ENCODE measurements at regions not wholly inside any gene's neighbourhood (a gene's known extent, or its start where the extent isn't known, plus 50 kb on each side); places are given as distances from the start of the nearest gene placed in this dataset.

- WGBS, 4 donors: 56 to 62% (median 59%) methylated on average over 6 of the region's 6 CpGs
- intact Hi-C loops (cut with DNase I): no loop called here
- Histone ChIP-seq H3K27me3 (no peaks in the 10 kb centered on the region), H3K27ac (no peak overlapping the region), H3K36me3 (replicated peaks in 1 of 2) (no peaks in the 10 kb centered on the region), H3K9me3 (replicated peaks in 1 of 3) (no peaks in the 10 kb centered on the region), H3K4me1 (replicated peaks in 1 of 2) (no peaks in the 10 kb centered on the region), H3K4me3 (no peak overlapping the region)
- DNase-seq: no peak
- TF ChIP-seq CTCF (IDR thresholded peaks at IDR 0.05) (no peak), POLR2A (IDR thresholded peaks at IDR 0.05) (no peak)
Observed at GRCh38 chr22:47678048-47678447, 915.6 kb downstream of the TBC1D22A start.

GRCh38 chr22:47676685-47677084, 914.2 kb downstream of the TBC1D22A start:
- peak in 1 of 7 donors; percentile 20 for DNase-seq
- 60 to 87% (median 70%) methylated on average over 3 of the region's 3 CpGs for WGBS, 4 donors
- Histone ChIP-seq H3K36me3 (replicated peaks in 1 of 2) (no peaks in the 10 kb centered on the region), H3K4me3 (no peak overlapping the region), H3K27me3 (no peaks in the 10 kb centered on the region), H3K4me1 (replicated peaks in 1 of 2) (no peaks in the 10 kb centered on the region), H3K27ac (no peak overlapping the region), H3K9me3 (replicated peaks in 1 of 3) (no peaks in the 10 kb centered on the region)
- TF ChIP-seq CTCF (IDR thresholded peaks at IDR 0.05) (no peak), POLR2A (IDR thresholded peaks at IDR 0.05) (no peak)
- intact Hi-C loops (cut with DNase I): no loop called here

GRCh38 chr22:47674600-47674999, 912.1 kb downstream of the TBC1D22A start:
- no peak for TF ChIP-seq CTCF (IDR thresholded peaks at IDR 0.05)
- no peak for TF ChIP-seq POLR2A (IDR thresholded peaks at IDR 0.05)
- intact Hi-C loops (cut with DNase I): no loop called here
- no peaks in the 10 kb centered on the region for H3K4me1 ChIP-seq (replicated peaks in 1 of 2)
- no peak overlapping the region for H3K4me3 ChIP-seq
- H3K9me3 ChIP-seq (replicated peaks in 1 of 3): no peaks in the 10 kb centered on the region
- H3K36me3 ChIP-seq (replicated peaks in 1 of 2): no peaks in the 10 kb centered on the region
- no peak overlapping the region for H3K27ac ChIP-seq
- WGBS, 4 donors: 73 to 87% (median 83%) methylated on average over 11 of the region's 11 CpGs
- no peaks in the 10 kb centered on the region for H3K27me3 ChIP-seq
- DNase-seq: peak in 1 of 7 donors; percentile 5

GRCh38 chr22:47673557-47673956, 911.1 kb downstream of the TBC1D22A start:
- intact Hi-C loops (cut with DNase I): no loop called here
- Histone ChIP-seq H3K4me1 (replicated peaks in 1 of 2) (no peaks in the 10 kb centered on the region), H3K9me3 (replicated peaks in 1 of 3) (no peaks in the 10 kb centered on the region), H3K27me3 (no peaks in the 10 kb centered on the region), H3K27ac (no peak overlapping the region), H3K4me3 (no peak overlapping the region), H3K36me3 (replicated peaks in 1 of 2) (no peaks in the 10 kb centered on the region)
- DNase-seq: peak in 1 of 7 donors; percentile 25
- WGBS, 4 donors: 60 to 86% (median 68%) methylated on average over 2 of the region's 2 CpGs
- no peak for TF ChIP-seq CTCF (IDR thresholded peaks at IDR 0.05)
- TF ChIP-seq POLR2A (IDR thresholded peaks at IDR 0.05): no peak

Measured in adrenal gland (tissue), 9 donors.